ENCODE measurements at regions not wholly inside any gene's neighbourhood (a gene's known extent, or its start where the extent isn't known, plus 50 kb on each side); places are given as distances from the start of the nearest gene placed in this dataset.

- no peak for DNase-seq (ENCODE audit: low spot score)
- no peak overlapping the region for H3K27ac Mint-ChIP-seq (ENCODE audit: unreplicated experiment)
- TF ChIP-seq CTCF (IDR thresholded peaks at IDR 0.05) = no peak
- H3K4me3 Mint-ChIP-seq (ENCODE audit: unreplicated experiment) = no peak overlapping the region
- H3K36me3 Mint-ChIP-seq (ENCODE audit: low read depth) = peaks cover 3% of the 10 kb centered on the region
- H3K4me1 Mint-ChIP-seq (ENCODE audit: low read depth) = no peaks in the 10 kb centered on the region
- peaks cover 24% of the 10 kb centered on the region for H3K27me3 Mint-ChIP-seq (ENCODE audit: low read depth)
- H3K9me3 Mint-ChIP-seq (ENCODE audit: low read depth) = peaks cover 5% of the 10 kb centered on the region
Observed at GRCh38 chr6:105925706-105926105, 160.4 kb upstream of the PRDM1 start.

GRCh38 chr6:105921781-105922180 is 164.4 kb upstream of the PRDM1 start:
- H3K36me3 Mint-ChIP-seq (ENCODE audit: low read depth) = peaks cover 3% of the 10 kb centered on the region
- TF ChIP-seq CTCF (IDR thresholded peaks at IDR 0.05) = no peak
- H3K9me3 Mint-ChIP-seq (ENCODE audit: low read depth) = peaks cover 5% of the 10 kb centered on the region
- H3K27ac Mint-ChIP-seq (ENCODE audit: unreplicated experiment) = no peak overlapping the region
- no peak for DNase-seq (ENCODE audit: low spot score)
- no peak overlapping the region for H3K4me3 Mint-ChIP-seq (ENCODE audit: unreplicated experiment)
- no peaks in the 10 kb centered on the region for H3K4me1 Mint-ChIP-seq (ENCODE audit: low read depth)
- H3K27me3 Mint-ChIP-seq (ENCODE audit: low read depth) = peaks cover 29% of the 10 kb centered on the region

DNA sequence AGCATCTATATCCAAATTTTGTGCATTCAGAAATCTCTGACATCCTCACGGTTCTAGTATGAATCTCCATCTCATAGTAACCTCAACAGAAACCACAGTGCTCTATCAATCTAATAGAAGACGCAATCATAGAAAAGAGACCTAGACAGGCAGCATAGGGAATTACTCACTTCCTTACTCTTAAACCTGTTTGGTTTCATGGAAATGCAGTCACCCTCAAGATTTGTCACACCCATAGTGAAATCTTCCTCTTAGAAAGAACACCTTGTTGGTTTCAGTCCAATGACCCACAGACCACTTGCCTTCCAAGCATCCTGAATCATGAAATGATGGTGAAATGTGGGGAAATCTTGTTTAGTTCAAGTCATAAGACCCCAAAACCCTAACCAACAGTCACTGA is 166.1 kb upstream of the PRDM1 start:
- DNase-seq (ENCODE audit: low spot score) = no peak
- no peaks in the 10 kb centered on the region for H3K4me1 Mint-ChIP-seq (ENCODE audit: low read depth)
- no peak overlapping the region for H3K4me3 Mint-ChIP-seq (ENCODE audit: unreplicated experiment)
- TF ChIP-seq CTCF (IDR thresholded peaks at IDR 0.05) = no peak
- H3K27ac Mint-ChIP-seq (ENCODE audit: unreplicated experiment) = no peak overlapping the region
- peaks cover 5% of the 10 kb centered on the region for H3K9me3 Mint-ChIP-seq (ENCODE audit: low read depth)
- peaks cover 3% of the 10 kb centered on the region for H3K36me3 Mint-ChIP-seq (ENCODE audit: low read depth)
- peaks cover 25% of the 10 kb centered on the region for H3K27me3 Mint-ChIP-seq (ENCODE audit: low read depth)

DNA sequence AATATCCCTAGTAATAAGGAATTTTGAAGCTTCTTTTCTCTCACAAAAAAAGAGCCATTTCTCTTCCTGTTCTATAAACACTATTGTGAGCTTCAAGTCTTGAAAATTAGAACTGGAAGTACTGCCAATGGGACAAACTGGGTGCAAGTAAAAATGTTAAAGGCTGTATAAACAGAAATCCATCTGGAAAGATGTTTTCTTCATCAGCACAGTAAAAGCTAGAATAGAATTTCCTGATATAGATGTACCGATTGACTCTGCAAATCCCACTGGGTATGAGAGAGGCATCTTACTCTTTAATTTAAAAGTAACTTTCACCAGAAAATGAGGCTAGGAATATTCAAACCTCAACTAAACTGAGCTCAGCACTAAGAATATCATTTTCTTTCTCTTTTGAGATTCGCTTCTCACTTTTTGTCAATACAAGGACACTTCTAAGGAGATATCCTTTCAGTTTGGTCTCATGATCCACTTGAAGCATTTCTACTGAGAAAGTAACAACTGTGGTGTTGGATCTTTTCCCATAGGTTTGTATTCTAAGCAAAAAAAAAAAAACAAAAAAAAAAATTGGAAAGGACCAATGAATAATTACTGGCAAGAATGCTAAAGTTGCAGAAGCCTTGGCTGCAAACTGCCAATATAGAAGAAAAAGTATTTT is 169.0 kb upstream of the PRDM1 start:
- H3K27ac Mint-ChIP-seq (ENCODE audit: unreplicated experiment) = no peak overlapping the region
- H3K27me3 Mint-ChIP-seq (ENCODE audit: low read depth) = peaks cover 24% of the 10 kb centered on the region
- H3K9me3 Mint-ChIP-seq (ENCODE audit: low read depth) = peaks cover 6% of the 10 kb centered on the region
- DNase-seq (ENCODE audit: low spot score) = no peak
- no peak overlapping the region for H3K4me3 Mint-ChIP-seq (ENCODE audit: unreplicated experiment)
- no peak for TF ChIP-seq CTCF (IDR thresholded peaks at IDR 0.05)
- no peaks in the 10 kb centered on the region for H3K36me3 Mint-ChIP-seq (ENCODE audit: low read depth)
- no peaks in the 10 kb centered on the region for H3K4me1 Mint-ChIP-seq (ENCODE audit: low read depth)

DNA sequence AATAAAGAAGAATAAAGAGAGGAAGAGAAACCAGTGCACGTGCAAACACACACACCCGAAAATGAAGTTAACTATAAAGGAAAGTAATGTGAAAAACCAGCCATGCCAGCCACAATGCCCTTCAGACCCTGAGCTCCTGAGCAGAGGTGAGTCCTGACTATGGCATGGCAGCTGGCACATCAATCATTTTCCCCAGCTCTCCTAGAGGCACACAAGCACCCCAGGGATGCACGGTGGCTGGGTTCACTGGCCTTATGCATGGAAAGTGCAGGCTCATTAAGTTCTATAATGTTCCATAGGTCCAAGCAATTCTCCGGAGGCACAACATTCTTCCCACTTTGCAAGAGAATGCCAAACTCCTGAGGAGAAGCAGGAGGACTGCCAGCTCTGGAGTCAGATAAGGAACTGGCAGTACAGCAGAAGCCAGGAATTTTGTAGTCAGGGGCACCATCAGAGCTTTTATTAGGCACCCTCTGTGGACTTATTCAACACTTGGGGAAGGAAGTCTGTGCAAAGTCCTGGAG is 175.0 kb upstream of the PRDM1 start:
- H3K9me3 Mint-ChIP-seq (ENCODE audit: low read depth) = peaks cover 6% of the 10 kb centered on the region
- H3K4me3 Mint-ChIP-seq (ENCODE audit: unreplicated experiment) = no peak overlapping the region
- no peaks in the 10 kb centered on the region for H3K36me3 Mint-ChIP-seq (ENCODE audit: low read depth)
- H3K4me1 Mint-ChIP-seq (ENCODE audit: low read depth) = no peaks in the 10 kb centered on the region
- no peak for DNase-seq (ENCODE audit: low spot score)
- H3K27me3 Mint-ChIP-seq (ENCODE audit: low read depth) = peaks cover 10% of the 10 kb centered on the region
- TF ChIP-seq CTCF (IDR thresholded peaks at IDR 0.05) = no peak
- no peak overlapping the region for H3K27ac Mint-ChIP-seq (ENCODE audit: unreplicated experiment)
